ENCODE measurements at regions not wholly inside any gene's neighbourhood (a gene's known extent, or its start where the extent isn't known, plus 50 kb on each side); places are given as distances from the start of the nearest gene placed in this dataset.

DNA sequence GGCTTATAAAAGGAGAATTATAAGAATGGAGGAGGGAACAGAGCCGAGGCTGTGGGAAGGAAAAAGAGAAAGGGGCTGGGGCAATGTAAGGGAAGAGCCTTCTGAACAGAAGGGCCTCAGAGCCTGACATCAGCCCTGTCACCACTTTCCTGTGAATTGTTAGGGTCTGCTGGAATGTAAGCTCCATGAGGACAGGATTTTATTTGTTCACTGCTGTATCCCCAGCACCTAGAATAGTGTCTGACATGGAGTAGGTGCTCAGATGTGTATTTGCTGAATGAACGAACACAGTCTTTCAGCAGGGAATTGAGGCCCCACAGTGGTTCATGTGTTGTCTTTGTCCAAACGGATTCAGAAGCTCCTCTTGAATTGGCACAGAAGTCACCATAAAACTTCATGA, 251.5 kb downstream of the OPA1 start:
- TF ChIP-seq, protein P1, sequence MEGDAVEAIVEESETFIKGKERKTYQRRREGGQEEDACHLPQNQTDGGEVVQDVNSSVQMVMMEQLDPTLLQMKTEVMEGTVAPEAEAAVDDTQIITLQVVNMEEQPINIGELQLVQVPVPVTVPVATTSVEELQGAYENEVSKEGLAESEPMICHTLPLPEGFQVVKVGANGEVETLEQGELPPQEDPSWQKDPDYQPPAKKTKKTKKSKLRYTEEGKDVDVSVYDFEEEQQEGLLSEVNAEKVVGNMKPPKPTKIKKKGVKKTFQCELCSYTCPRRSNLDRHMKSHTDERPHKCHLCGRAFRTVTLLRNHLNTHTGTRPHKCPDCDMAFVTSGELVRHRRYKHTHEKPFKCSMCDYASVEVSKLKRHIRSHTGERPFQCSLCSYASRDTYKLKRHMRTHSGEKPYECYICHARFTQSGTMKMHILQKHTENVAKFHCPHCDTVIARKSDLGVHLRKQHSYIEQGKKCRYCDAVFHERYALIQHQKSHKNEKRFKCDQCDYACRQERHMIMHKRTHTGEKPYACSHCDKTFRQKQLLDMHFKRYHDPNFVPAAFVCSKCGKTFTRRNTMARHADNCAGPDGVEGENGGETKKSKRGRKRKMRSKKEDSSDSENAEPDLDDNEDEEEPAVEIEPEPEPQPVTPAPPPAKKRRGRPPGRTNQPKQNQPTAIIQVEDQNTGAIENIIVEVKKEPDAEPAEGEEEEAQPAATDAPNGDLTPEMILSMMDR (conservative IDR thresholded peaks at IDR 0.05; ENCODE audit: low read depth in 2 of 2), result no peak
- no peak for TF ChIP-seq EZH2 (IDR thresholded peaks at IDR 0.05; ENCODE audit: low read depth, unreplicated experiment)
- no peak for TF ChIP-seq POLR2AphosphoS5 (IDR thresholded peaks at IDR 0.05; ENCODE audit: low read depth)
- no peak for TF ChIP-seq EZH2phosphoT487 (IDR thresholded peaks at IDR 0.05; ENCODE audit: unreplicated experiment)
- TF ChIP-seq CREB1 (CRISPR knock-in tag; IDR thresholded peaks at IDR 0.05; ENCODE audit: low read depth), result no peak
- TF ChIP-seq, protein P2, sequence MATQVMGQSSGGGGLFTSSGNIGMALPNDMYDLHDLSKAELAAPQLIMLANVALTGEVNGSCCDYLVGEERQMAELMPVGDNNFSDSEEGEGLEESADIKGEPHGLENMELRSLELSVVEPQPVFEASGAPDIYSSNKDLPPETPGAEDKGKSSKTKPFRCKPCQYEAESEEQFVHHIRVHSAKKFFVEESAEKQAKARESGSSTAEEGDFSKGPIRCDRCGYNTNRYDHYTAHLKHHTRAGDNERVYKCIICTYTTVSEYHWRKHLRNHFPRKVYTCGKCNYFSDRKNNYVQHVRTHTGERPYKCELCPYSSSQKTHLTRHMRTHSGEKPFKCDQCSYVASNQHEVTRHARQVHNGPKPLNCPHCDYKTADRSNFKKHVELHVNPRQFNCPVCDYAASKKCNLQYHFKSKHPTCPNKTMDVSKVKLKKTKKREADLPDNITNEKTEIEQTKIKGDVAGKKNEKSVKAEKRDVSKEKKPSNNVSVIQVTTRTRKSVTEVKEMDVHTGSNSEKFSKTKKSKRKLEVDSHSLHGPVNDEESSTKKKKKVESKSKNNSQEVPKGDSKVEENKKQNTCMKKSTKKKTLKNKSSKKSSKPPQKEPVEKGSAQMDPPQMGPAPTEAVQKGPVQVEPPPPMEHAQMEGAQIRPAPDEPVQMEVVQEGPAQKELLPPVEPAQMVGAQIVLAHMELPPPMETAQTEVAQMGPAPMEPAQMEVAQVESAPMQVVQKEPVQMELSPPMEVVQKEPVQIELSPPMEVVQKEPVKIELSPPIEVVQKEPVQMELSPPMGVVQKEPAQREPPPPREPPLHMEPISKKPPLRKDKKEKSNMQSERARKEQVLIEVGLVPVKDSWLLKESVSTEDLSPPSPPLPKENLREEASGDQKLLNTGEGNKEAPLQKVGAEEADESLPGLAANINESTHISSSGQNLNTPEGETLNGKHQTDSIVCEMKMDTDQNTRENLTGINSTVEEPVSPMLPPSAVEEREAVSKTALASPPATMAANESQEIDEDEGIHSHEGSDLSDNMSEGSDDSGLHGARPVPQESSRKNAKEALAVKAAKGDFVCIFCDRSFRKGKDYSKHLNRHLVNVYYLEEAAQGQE (IDR thresholded peaks at IDR 0.05; ENCODE audit: unreplicated experiment), result no peak
- TF ChIP-seq NANOG (IDR thresholded peaks at IDR 0.05; ENCODE audit: borderline replicate concordance), result no peak
- TF ChIP-seq, protein P3, sequence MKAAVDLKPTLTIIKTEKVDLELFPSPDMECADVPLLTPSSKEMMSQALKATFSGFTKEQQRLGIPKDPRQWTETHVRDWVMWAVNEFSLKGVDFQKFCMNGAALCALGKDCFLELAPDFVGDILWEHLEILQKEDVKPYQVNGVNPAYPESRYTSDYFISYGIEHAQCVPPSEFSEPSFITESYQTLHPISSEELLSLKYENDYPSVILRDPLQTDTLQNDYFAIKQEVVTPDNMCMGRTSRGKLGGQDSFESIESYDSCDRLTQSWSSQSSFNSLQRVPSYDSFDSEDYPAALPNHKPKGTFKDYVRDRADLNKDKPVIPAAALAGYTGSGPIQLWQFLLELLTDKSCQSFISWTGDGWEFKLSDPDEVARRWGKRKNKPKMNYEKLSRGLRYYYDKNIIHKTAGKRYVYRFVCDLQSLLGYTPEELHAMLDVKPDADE (IDR thresholded peaks at IDR 0.05), result no peak
- no peak for TF ChIP-seq JUNB (IDR thresholded peaks at IDR 0.05; ENCODE audit: unreplicated experiment)
- TF ChIP-seq STAT1 (IDR thresholded peaks at IDR 0.05; ENCODE audit: unreplicated experiment), result no peak
- TF ChIP-seq ZNF331 (CRISPR knock-in tag; IDR thresholded peaks at IDR 0.05; ENCODE audit: low read depth), result no peak
- TF ChIP-seq, protein P4, sequence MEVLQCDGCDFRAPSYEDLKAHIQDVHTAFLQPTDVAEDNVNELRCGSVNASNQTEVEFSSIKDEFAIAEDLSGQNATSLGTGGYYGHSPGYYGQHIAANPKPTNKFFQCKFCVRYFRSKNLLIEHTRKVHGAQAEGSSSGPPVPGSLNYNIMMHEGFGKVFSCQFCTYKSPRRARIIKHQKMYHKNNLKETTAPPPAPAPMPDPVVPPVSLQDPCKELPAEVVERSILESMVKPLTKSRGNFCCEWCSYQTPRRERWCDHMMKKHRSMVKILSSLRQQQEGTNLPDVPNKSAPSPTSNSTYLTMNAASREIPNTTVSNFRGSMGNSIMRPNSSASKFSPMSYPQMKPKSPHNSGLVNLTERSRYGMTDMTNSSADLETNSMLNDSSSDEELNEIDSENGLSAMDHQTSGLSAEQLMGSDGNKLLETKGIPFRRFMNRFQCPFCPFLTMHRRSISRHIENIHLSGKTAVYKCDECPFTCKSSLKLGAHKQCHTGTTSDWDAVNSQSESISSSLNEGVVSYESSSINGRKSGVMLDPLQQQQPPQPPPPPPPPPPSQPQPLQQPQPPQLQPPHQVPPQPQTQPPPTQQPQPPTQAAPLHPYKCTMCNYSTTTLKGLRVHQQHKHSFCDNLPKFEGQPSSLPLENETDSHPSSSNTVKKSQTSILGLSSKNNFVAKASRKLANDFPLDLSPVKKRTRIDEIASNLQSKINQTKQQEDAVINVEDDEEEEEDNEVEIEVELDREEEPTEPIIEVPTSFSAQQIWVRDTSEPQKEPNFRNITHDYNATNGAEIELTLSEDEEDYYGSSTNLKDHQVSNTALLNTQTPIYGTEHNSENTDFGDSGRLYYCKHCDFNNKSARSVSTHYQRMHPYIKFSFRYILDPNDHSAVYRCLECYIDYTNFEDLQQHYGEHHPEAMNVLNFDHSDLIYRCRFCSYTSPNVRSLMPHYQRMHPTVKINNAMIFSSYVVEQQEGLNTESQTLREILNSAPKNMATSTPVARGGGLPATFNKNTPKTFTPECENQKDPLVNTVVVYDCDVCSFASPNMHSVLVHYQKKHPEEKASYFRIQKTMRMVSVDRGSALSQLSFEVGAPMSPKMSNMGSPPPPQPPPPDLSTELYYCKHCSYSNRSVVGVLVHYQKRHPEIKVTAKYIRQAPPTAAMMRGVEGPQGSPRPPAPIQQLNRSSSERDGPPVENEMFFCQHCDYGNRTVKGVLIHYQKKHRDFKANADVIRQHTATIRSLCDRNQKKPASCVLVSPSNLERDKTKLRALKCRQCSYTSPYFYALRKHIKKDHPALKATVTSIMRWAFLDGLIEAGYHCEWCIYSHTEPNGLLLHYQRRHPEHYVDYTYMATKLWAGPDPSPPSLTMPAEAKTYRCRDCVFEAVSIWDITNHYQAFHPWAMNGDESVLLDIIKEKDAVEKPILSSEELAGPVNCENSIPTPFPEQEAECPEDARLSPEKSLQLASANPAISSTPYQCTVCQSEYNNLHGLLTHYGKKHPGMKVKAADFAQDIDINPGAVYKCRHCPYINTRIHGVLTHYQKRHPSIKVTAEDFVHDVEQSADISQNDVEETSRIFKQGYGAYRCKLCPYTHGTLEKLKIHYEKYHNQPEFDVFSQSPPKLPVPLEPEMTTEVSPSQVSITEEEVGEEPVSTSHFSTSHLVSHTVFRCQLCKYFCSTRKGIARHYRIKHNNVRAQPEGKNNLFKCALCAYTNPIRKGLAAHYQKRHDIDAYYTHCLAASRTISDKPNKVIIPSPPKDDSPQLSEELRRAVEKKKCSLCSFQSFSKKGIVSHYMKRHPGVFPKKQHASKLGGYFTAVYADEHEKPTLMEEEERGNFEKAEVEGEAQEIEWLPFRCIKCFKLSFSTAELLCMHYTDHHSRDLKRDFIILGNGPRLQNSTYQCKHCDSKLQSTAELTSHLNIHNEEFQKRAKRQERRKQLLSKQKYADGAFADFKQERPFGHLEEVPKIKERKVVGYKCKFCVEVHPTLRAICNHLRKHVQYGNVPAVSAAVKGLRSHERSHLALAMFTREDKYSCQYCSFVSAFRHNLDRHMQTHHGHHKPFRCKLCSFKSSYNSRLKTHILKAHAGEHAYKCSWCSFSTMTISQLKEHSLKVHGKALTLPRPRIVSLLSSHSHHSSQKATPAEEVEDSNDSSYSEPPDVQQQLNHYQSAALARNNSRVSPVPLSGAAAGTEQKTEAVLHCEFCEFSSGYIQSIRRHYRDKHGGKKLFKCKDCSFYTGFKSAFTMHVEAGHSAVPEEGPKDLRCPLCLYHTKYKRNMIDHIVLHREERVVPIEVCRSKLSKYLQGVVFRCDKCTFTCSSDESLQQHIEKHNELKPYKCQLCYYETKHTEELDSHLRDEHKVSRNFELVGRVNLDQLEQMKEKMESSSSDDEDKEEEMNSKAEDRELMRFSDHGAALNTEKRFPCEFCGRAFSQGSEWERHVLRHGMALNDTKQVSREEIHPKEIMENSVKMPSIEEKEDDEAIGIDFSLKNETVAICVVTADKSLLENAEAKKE (CRISPR knock-in tag; IDR thresholded peaks at IDR 0.05), result no peak
- no peak for TF ChIP-seq ZNF114 (CRISPR knock-in tag; IDR thresholded peaks at IDR 0.05)
